Ovary (tissue), 7 donors: ENCODE measurements at regions not wholly inside any gene's neighbourhood (a gene's known extent, or its start where the extent isn't known, plus 50 kb on each side); places are given as distances from the start of the nearest gene placed in this dataset.

Experiments
- DNase-seq, 5 donors: peaks; one replicate each; pipeline ENCODE4 v3.0.0-alpha.2; 2019 to 2020
- H3K27ac ChIP-seq, 2 donors: fragments of 200-600 bp; one replicate each; pipeline versions ENCODE4 v1.5.1 to v1.8.0; 2019 to 2022
- H3K27me3 ChIP-seq: fragments of 200-600 bp; one replicate; pipeline ENCODE4 v1.8.0; 2022
- H3K36me3 ChIP-seq: fragments of 200-600 bp; sonication (generic); one replicate; pipeline ENCODE4 v1.5.1; 2019
- H3K4me1 ChIP-seq: one replicate; pipeline ENCODE4 v1.8.1; 2013; ENCODE audit warnings: mild to moderate bottlenecking, moderate library complexity; ENCODE audit not compliant: insufficient read depth
- H3K4me3 ChIP-seq: fragments of 200-600 bp; sonication (generic); one replicate; pipeline ENCODE4 v1.5.1; 2017
- H3K9me3 ChIP-seq, 2 donors: fragments of 200-600 bp in 1 of 2; sonication (generic) in 1 of 2; one replicate each; pipeline versions ENCODE4 v1.5.1 to v1.8.1; 2013 to 2019; ENCODE audit warnings: mild to moderate bottlenecking in 1 of 2, moderate library complexity in 1 of 2
- CTCF ChIP-seq, 3 donors: fragments of 450-650 bp in 2 of 3; fragments of 200-600 bp in 1 of 3; IDR thresholded peaks; one replicate each; pipeline versions ENCODE4 v1.5.1 to v1.8.0; 2016 to 2022; ENCODE audit warnings: antibody characterized with exemption in 3 of 3, mild to moderate bottlenecking in 1 of 3
- EP300 ChIP-seq: sonication (generic); formaldehyde crosslinking; IDR thresholded peaks from one replicate; pipeline ENCODE4 v1.6.1; 2017; ENCODE audit warnings: antibody characterized with exemption
- POLR2A ChIP-seq: fragments of 450-650 bp; IDR thresholded peaks from one replicate; pipeline ENCODE4 v1.6.1; 2017; ENCODE audit warnings: antibody characterized with exemption, mild to moderate bottlenecking, moderate library complexity
- WGBS, 3 donors: extraction: QIAGEN DNeasy Blood & Tissue Kit in 1 of 3; methylation state at CpG; one replicate each; pipeline versions ENCODE4 v1.1.5 to v1.1.7; 2013 to 2017; 5-methylcytosine and 5-hydroxymethylcytosine counted together
- intact Hi-C, 4 donors: fragments of 100-400 bp; cut with DNase I; formaldehyde crosslinking; loops; one replicate each; pipeline versions ENCODE4 v1.11.0 to v1.15.1; 2022 to 2023
- donor health status: DM: no; HTN: no; CAD: no; lungs with moderate emphysema.
- donor health status: DM: no; HTN: no; CAD: no.
- donor health status: Bipolar disorder and iron deficiency.
- donor health status: DM: no; HTN: no; CAD: no.
- donor health status: DM: yes; HTN: yes; CAD: no.

- no peak for DNase-seq
- TF ChIP-seq EP300 (no peak), POLR2A (no peak), CTCF (IDR thresholded peaks at IDR 0.05) (no peak)
- WGBS, 3 donors: 93 to 98% (median 97%) methylated on average over 3 of the region's 3 CpGs
Observed at GRCh38 chr2:67838205-67838604, 224.6 kb downstream of the C1D start.

GRCh38 chr2:67839242-67839641 is 223.6 kb downstream of the C1D start:
- 88 to 97% (median 94%) methylated on average over 3 of the region's 3 CpGs for WGBS, 3 donors
- no peak for DNase-seq
- intact Hi-C loops: loop anchor here in 1 of 4 donors (5.0 kb wide), 1 partner anchor 187 kb away; no protein-coding TSS in a partner anchor

More at GRCh38 chr2:67838205-67838604, 224.6 kb downstream of the C1D start:
- Histone ChIP-seq H3K9me3 (no peaks in the 10 kb centered on the region), H3K4me3 (no peak overlapping the region), H3K36me3 (no peaks in the 10 kb centered on the region), H3K27me3 (no peaks in the 10 kb centered on the region), H3K4me1 (no peaks in the 10 kb centered on the region), H3K27ac (no peak overlapping the region)
- intact Hi-C loops: loop anchor here in 1 of 4 donors (5.0 kb wide), 1 partner anchor 186 kb away; no protein-coding TSS in a partner anchor

GRCh38 chr2:67839668-67840067 is 223.1 kb downstream of the C1D start:
- DNase-seq: no peak
- intact Hi-C loops: loop anchor here in 3 of 4 donors (5.0 to 10.0 kb wide), 5 partner anchors 187 to 1407 kb away; partner anchors contain the start of gene MEIS1 (in 1 of the 3)
- Histone ChIP-seq H3K9me3 (no peaks in the 10 kb centered on the region), H3K27me3 (no peaks in the 10 kb centered on the region), H3K27ac (no peak overlapping the region), H3K36me3 (no peaks in the 10 kb centered on the region), H3K4me3 (no peak overlapping the region), H3K4me1 (peaks cover 2% of the 10 kb centered on the region)
- TF ChIP-seq POLR2A (no peak), EP300 (no peak), CTCF (IDR thresholded peaks at IDR 0.05) (no peak)
- 32 to 73% (median 51%) methylated on average over 3 of the region's 3 CpGs for WGBS, 3 donors

More at GRCh38 chr2:67839242-67839641, 223.6 kb downstream of the C1D start:
- Histone ChIP-seq H3K4me1 (peaks cover under 1% of the 10 kb centered on the region), H3K27me3 (no peaks in the 10 kb centered on the region), H3K36me3 (no peaks in the 10 kb centered on the region), H3K4me3 (no peak overlapping the region), H3K27ac (no peak overlapping the region), H3K9me3 (no peaks in the 10 kb centered on the region)
- TF ChIP-seq CTCF (IDR thresholded peaks at IDR 0.05): no peak
- TF ChIP-seq POLR2A: no peak
- no peak for TF ChIP-seq EP300

DNA sequence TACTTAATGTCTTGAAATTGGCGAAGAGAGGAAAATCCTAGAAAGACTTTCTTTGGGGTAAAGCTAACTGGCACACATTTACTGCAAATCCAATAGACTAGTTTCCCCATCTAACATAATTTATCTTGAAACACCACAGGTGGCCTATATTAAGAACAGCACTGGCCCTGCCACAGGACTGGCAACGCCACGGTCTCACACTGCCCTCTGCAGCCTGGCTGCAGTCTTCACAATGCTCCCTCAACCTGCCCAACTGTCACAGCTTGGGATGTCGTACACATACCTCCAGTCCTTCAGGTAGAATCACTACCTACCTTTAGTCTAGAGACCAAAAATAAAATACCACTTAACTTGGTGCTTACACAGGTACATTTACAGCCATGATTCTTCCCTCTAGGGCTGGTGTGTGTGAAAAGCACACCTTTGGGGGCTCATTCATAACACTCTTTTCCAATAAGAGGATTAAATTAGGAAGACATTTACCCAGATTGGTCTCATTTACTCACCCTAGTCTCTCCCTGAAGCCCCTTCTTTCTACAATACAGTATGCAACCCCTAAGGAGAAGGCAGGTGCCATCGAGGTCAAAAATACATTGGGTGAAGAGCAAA is 222.2 kb downstream of the C1D start:
- WGBS, 3 donors: 46 to 52% (median 51%) methylated on average over 5 of the region's 5 CpGs
- H3K4me3 ChIP-seq: no peak overlapping the region
- TF ChIP-seq CTCF (IDR thresholded peaks at IDR 0.05): peak in 2 of 3 donors; percentile 53 to 60
- TF ChIP-seq EP300: no peak
- H3K4me1 ChIP-seq: peaks cover 2% of the 10 kb centered on the region
- no peaks in the 10 kb centered on the region for H3K27me3 ChIP-seq
- DNase-seq: peak; percentile 56 to 78 (median 59)
- H3K27ac ChIP-seq: no peak overlapping the region
- H3K9me3 ChIP-seq: no peaks in the 10 kb centered on the region
- intact Hi-C loops: loop anchor here in 3 of 4 donors (5.0 to 10.0 kb wide), 4 partner anchors 193 to 1408 kb away; partner anchors contain the start of gene MEIS1 (in 1 of the 3)
- no peaks in the 10 kb centered on the region for H3K36me3 ChIP-seq
